HUES48 (cell line): ENCODE measurements at regions not wholly inside any gene's neighbourhood (a gene's known extent, or its start where the extent isn't known, plus 50 kb on each side); places are given as distances from the start of the nearest gene placed in this dataset.

Source experiments
- H3K27ac ChIP-seq: one replicate; pipeline ENCODE4 v1.7.0; 2013; ENCODE audit warnings: low read depth, low read length, inconsistent platforms
- H3K27me3 ChIP-seq: 2 replicates; pipeline ENCODE4 v1.6.1; 2013; ENCODE audit warnings: mild to moderate bottlenecking, low read length; ENCODE audit not compliant: control insufficient read depth, insufficient read depth
- H3K36me3 ChIP-seq: 2 replicates; pipeline ENCODE4 v1.6.1; 2013; ENCODE audit warnings: low read length; ENCODE audit not compliant: control insufficient read depth, insufficient read depth
- H3K4me1 ChIP-seq: 2 replicates; pipeline ENCODE4 v1.6.1; 2013; ENCODE audit warnings: mild to moderate bottlenecking, low read length; ENCODE audit not compliant: control insufficient read depth, insufficient read depth
- H3K4me3 ChIP-seq: 2 replicates; pipeline ENCODE4 v1.5.1; 2013; ENCODE audit warnings: mild to moderate bottlenecking, low read depth, low read length
- H3K9ac ChIP-seq: 2 replicates; pipeline ENCODE4 v1.6.1; 2013; ENCODE audit warnings: mild to moderate bottlenecking, low read depth, low read length, moderate library complexity
- H3K9me3 ChIP-seq: 2 replicates; pipeline ENCODE4 v1.6.1; 2013; ENCODE audit warnings: low read length; ENCODE audit not compliant: control insufficient read depth, insufficient read depth

DNA sequence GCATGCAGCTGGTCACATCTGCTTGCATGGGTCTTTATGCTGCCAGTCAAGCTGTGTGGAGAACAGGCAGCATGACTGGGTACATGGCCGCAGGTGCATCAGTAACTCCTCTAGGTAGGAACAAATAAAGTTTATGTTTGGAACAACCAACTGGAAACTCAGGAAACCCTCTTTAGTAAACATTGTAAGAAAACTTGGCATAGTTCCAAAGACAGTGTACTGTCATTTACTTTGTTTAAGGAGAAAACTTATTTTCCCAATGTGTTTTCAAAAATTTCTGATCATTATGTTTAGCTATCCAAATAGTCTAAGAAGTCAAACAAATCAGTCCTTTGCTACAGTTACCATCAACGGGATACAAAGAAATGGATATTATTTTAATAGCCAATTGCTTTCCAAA lies 386.0 kb downstream of the CHSY3 start:
- Histone ChIP-seq H3K4me1 (peaks cover 5% of the 10 kb centered on the region; the same call in 1 of the 2 replicates), H3K9ac (no peak overlapping the region)

DNA sequence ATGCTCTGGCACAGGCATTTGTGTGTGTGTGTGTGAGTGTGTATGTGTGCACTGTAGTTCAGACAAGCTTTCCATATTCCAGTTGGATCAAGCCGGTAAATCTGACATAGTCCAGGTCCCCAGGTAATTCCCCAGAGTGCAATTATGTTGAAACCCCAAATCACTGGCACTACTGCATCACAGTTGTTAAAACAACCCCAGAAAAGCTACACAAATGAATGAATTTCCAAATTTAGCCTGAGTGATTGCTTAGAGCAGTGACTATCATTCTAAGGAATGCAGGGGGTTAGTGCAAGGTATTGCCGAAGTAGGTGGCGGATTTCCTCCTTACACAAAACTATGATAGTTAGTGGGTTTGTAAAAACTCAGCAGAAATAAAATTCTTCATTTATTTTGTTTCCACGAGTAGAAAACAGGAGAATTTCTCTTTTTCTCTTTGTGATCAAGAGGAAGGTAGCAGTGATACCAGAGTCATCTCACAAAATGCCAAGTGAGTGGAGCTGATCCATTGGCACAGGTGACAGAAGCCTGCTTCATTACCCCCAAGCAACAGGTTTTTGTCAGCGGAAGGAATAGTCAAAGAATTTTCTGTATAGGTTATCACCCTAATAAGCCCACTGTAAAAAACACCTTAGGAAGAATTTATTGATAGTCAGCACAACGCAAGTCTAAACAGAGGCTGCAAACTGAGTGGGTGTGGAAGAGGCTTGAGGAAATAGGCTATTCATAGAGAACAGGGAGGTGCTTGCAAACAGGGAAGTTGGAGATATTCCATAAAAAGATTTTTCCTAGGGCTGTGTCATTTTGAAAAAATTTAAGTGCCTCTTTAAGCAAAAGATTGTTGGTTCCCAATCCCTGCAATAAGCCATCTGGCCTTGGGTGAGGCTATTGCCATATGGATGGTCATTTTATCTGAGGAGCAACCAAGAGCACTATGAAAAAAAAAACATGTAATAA lies 385.1 kb downstream of the CHSY3 start:
- Histone ChIP-seq H3K27ac (no peak overlapping the region), H3K4me1 (peaks cover 4% of the 10 kb centered on the region; the same call in 1 of the 2 replicates), H3K9ac (no peak overlapping the region), H3K36me3 (no peaks in the 10 kb centered on the region), H3K27me3 (no peaks in the 10 kb centered on the region), H3K4me3 (no peak overlapping the region), H3K9me3 (no peaks in the 10 kb centered on the region)

More for the DNA sequence above, 386.0 kb downstream of the CHSY3 start:
- Histone ChIP-seq H3K27ac (no peak overlapping the region), H3K9me3 (no peaks in the 10 kb centered on the region), H3K36me3 (no peaks in the 10 kb centered on the region), H3K4me3 (no peak overlapping the region), H3K27me3 (no peaks in the 10 kb centered on the region)

GRCh38 chr5:130287438-130287837 lies 383.2 kb downstream of the CHSY3 start:
- H3K27me3 ChIP-seq, result no peaks in the 10 kb centered on the region
- H3K4me1 ChIP-seq, result peaks cover 4% of the 10 kb centered on the region; the same call in 1 of the 2 replicates
- H3K27ac ChIP-seq, result no peak overlapping the region
- H3K4me3 ChIP-seq, result no peak overlapping the region
- no peak overlapping the region for H3K9ac ChIP-seq
- no peaks in the 10 kb centered on the region for H3K9me3 ChIP-seq
- no peaks in the 10 kb centered on the region for H3K36me3 ChIP-seq

DNA sequence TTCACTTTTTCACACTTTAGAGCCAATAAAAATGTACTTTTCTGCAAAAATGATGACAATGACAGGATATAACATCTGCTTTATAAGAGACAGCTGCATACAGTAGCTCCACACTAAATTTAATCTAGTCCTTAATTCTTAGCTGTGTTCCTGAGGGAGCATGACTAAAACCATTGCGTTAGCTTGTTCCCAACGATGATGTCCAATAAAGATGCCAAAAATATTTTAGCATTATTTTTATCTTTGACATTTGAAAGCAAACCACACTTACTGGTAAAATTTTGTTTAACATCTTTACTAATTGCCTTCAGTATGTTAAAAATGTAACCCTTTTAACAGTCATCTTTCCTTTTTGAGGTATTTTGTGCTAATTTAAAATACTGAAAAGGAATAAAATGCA lies 382.7 kb downstream of the CHSY3 start:
- H3K36me3 ChIP-seq, result no peaks in the 10 kb centered on the region
- H3K9me3 ChIP-seq, result no peaks in the 10 kb centered on the region
- no peak overlapping the region for H3K27ac ChIP-seq
- peaks cover 4% of the 10 kb centered on the region; the same call in 1 of the 2 replicates for H3K4me1 ChIP-seq
- no peak overlapping the region for H3K4me3 ChIP-seq
- no peaks in the 10 kb centered on the region for H3K27me3 ChIP-seq
- no peak overlapping the region for H3K9ac ChIP-seq

- H3K27ac ChIP-seq, result no peak overlapping the region
- no peaks in the 10 kb centered on the region for H3K36me3 ChIP-seq
- no peaks in the 10 kb centered on the region for H3K9me3 ChIP-seq
- no peaks in the 10 kb centered on the region for H3K4me1 ChIP-seq
- no peak overlapping the region for H3K4me3 ChIP-seq
- H3K9ac ChIP-seq, result no peak overlapping the region
- peaks cover 15% of the 10 kb centered on the region; the same call in 1 of the 2 replicates for H3K27me3 ChIP-seq
These were observed 377.8 kb downstream of the CHSY3 start for GRCh38 chr5:130282049-130282448.

- Histone ChIP-seq H3K9ac (no peak overlapping the region), H3K36me3 (no peaks in the 10 kb centered on the region), H3K4me3 (no peak overlapping the region), H3K27me3 (peaks cover 29% of the 10 kb centered on the region), H3K9me3 (no peaks in the 10 kb centered on the region), H3K4me1 (no peaks in the 10 kb centered on the region), H3K27ac (no peak overlapping the region)
These were observed 376.4 kb downstream of the CHSY3 start for GRCh38 chr5:130280528-130281217.

DNA sequence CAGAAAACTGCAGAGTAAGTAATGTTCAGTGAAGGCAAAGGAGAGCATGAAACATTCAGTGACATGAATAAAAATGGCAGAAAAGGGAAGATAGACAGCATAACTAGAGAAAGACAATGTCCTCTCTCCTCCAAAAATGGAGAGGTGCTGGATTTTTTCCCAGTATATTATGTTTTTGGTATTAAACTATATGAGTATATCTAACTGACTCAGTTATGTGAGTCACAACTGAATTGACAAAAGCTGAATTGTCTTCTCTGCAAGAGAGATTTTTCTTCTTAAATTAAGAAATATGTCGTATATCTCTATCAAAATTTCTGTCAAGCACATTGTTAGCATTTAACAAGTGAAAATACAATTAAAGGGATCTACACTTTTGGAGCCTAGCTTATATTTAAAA lies 375.1 kb downstream of the CHSY3 start:
- no peak overlapping the region for H3K4me3 ChIP-seq

DNA sequence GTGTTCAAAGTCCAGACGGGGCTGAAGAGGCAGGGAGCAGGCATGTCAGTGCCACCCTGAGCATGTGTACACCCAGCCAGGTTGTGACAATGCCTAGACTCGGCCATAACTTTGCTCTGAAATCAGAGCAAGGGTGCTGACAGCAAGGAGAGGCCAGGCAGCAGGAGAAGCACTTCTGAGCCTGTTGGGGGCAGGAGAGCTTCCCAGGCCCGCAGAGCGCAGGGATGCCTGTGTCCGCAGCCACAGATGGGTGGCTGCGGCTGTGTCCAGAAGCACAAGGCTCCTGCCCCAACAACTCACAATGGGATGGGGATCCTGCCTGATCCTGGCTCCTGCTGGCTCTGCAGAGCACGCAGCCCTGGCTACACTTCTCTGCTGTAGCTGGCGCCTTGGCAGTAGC lies 373.9 kb downstream of the CHSY3 start:
- Histone ChIP-seq H3K27me3 (peaks cover 55% of the 10 kb centered on the region), H3K4me1 (peaks cover 2% of the 10 kb centered on the region; the same call in 1 of the 2 replicates), H3K9ac (no peak overlapping the region), H3K4me3 (no peak overlapping the region), H3K36me3 (no peaks in the 10 kb centered on the region), H3K27ac (no peak overlapping the region), H3K9me3 (no peaks in the 10 kb centered on the region)

More for the DNA sequence above, 375.1 kb downstream of the CHSY3 start:
- H3K27ac ChIP-seq, result no peak overlapping the region
- no peak overlapping the region for H3K9ac ChIP-seq
- no peaks in the 10 kb centered on the region for H3K4me1 ChIP-seq
- peaks cover 42% of the 10 kb centered on the region for H3K27me3 ChIP-seq
- H3K36me3 ChIP-seq, result no peaks in the 10 kb centered on the region
- H3K9me3 ChIP-seq, result no peaks in the 10 kb centered on the region

GRCh38 chr5:130277522-130277921 lies 373.3 kb downstream of the CHSY3 start:
- Histone ChIP-seq H3K9ac (no peak overlapping the region), H3K4me1 (peaks cover 7% of the 10 kb centered on the region; the same call in 1 of the 2 replicates), H3K36me3 (no peaks in the 10 kb centered on the region), H3K4me3 (no peak overlapping the region), H3K27ac (no peak overlapping the region), H3K27me3 (peaks cover 61% of the 10 kb centered on the region), H3K9me3 (no peaks in the 10 kb centered on the region)

DNA sequence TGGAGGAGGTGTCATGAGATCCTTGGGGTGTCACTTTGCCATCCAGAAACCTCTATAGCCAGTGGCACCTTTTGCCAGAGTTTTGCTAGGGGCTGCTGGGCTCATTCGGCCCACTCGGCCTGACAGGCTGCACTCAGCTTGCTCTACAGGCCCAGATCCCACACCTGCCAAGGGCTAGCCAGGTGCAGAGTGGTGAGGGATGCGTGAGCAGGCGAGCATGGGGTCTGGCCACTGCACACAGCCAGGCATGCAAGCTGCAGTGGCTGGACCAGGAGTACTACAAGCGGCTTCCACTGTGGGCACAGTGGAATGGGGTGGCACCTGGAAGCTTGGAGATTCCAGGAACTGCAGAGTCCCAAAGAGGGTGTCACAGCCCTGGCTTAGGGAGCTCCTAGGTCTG lies 372.7 kb downstream of the CHSY3 start:
- Histone ChIP-seq H3K27me3 (peaks cover 66% of the 10 kb centered on the region), H3K9me3 (no peaks in the 10 kb centered on the region), H3K27ac (no peak overlapping the region), H3K9ac (no peak overlapping the region), H3K4me3 (no peak overlapping the region), H3K4me1 (peaks cover 7% of the 10 kb centered on the region; the same call in 1 of the 2 replicates), H3K36me3 (no peaks in the 10 kb centered on the region)

DNA sequence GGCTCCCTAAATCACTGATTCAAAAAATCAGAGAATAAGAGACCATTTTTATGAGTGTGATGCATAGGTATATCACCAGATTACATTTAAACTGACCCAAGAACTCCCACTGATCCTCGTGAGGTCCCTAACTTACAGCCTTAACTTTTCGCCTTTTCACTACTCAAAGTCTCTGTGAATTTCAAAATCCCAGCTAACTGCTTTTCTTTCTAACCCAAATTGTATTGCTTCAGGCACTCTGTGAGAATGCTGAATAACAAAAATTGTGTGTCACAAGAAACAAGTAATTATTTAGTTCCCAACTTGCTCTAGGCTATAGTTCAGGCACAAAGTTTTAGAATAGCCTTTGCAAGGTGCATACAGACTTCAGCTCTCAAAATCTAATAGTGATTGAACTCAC lies 368.6 kb downstream of the CHSY3 start:
- Histone ChIP-seq H3K9ac (no peak overlapping the region), H3K27me3 (peaks cover 98% of the 10 kb centered on the region), H3K9me3 (no peaks in the 10 kb centered on the region), H3K4me3 (no peak overlapping the region), H3K27ac (no peak overlapping the region), H3K4me1 (peaks cover 7% of the 10 kb centered on the region; the same call in 1 of the 2 replicates), H3K36me3 (no peaks in the 10 kb centered on the region)
